Peyer's patch (tissue), 4 donors: ENCODE measurements at regions not wholly inside any gene's neighbourhood (a gene's known extent, or its start where the extent isn't known, plus 50 kb on each side); places are given as distances from the start of the nearest gene placed in this dataset.
A peak's percentile ranks its signal among the peaks of the same experiment; 100 is the strongest.

Experiments used
- DNase-seq, 3 donors: peaks; one replicate each; pipeline ENCODE4 v3.0.0-alpha.2; 2017 to 2019
- H3K27ac ChIP-seq, 4 donors: fragments of 200-600 bp; sonication (generic); one replicate each; pipeline ENCODE4 v1.5.1; 2016 to 2019
- H3K27me3 ChIP-seq, 2 donors: fragments of 200-600 bp; sonication (generic); one replicate each; pipeline ENCODE4 v1.5.1; 2019
- H3K36me3 ChIP-seq, 3 donors: fragments of 200-600 bp; sonication (generic); one replicate each; pipeline ENCODE4 v1.5.1; 2016 to 2019
- H3K4me1 ChIP-seq, 4 donors: fragments of 200-600 bp; sonication (generic); one replicate each; pipeline ENCODE4 v1.5.1; 2016 to 2019
- H3K4me3 ChIP-seq, 4 donors: fragments of 200-600 bp; sonication (generic); 1 replicate in 3 of 4; 2 replicates in 1 of 4; pipeline ENCODE4 v1.5.1; 2016 to 2019; ENCODE audit warnings: mild to moderate bottlenecking in 1 of 4
- H3K9me3 ChIP-seq, 4 donors: fragments of 200-600 bp; sonication (generic); one replicate each; pipeline ENCODE4 v1.5.1; 2016 to 2019; ENCODE audit warnings: mild to moderate bottlenecking in 1 of 4
- CTCF ChIP-seq, 6 experiments: fragments of 450-650 bp in 4 of 6; fragments of 200-600 bp in 2 of 6; sonication (generic) in 1 of 6; IDR thresholded peaks; one replicate each; pipeline ENCODE4 v1.5.1; 2017 to 2019; ENCODE audit warnings: antibody characterized with exemption in 6 of 6, mild to moderate bottlenecking in 3 of 6, moderate library complexity in 1 of 6
- POLR2A ChIP-seq, 2 donors: fragments of 450-650 bp; IDR thresholded peaks; one replicate each; pipeline ENCODE4 v1.5.1; 2017; ENCODE audit warnings: antibody characterized with exemption in 2 of 2, mild to moderate bottlenecking in 2 of 2, moderate library complexity in 2 of 2

GRCh38 chr1:87826681-87827251 lies 498.1 kb downstream of the LMO4 start:
- Histone ChIP-seq H3K36me3 (no peaks in the 10 kb centered on the region), H3K27ac (no peak overlapping the region), H3K27me3 (no peaks in the 10 kb centered on the region), H3K4me1 (no peaks in the 10 kb centered on the region), H3K9me3 (no peaks in the 10 kb centered on the region), H3K4me3 (no peak overlapping the region)
- no peak for TF ChIP-seq POLR2A (IDR thresholded peaks at IDR 0.05)
- TF ChIP-seq CTCF (IDR thresholded peaks at IDR 0.05) = no peak
- DNase-seq = peak in 2 of 3 donors; percentile 62 to 67

- DNase-seq = no peak
- TF ChIP-seq POLR2A (IDR thresholded peaks at IDR 0.05) (no peak), CTCF (IDR thresholded peaks at IDR 0.05) (no peak)
- Histone ChIP-seq H3K9me3 (no peaks in the 10 kb centered on the region), H3K27me3 (no peaks in the 10 kb centered on the region), H3K4me3 (no peak overlapping the region), H3K4me1 (no peaks in the 10 kb centered on the region), H3K27ac (no peak overlapping the region), H3K36me3 (no peaks in the 10 kb centered on the region)
Measured at GRCh38 chr1:87829360-87829759, 500.7 kb downstream of the LMO4 start.

GRCh38 chr1:87830432-87830978 lies 501.8 kb downstream of the LMO4 start:
- Histone ChIP-seq H3K9me3 (no peaks in the 10 kb centered on the region), H3K36me3 (no peaks in the 10 kb centered on the region), H3K27ac (no peak overlapping the region), H3K4me3 (no peak overlapping the region), H3K4me1 (no peaks in the 10 kb centered on the region), H3K27me3 (no peaks in the 10 kb centered on the region)
- no peak for DNase-seq
- TF ChIP-seq CTCF (IDR thresholded peaks at IDR 0.05) = no peak

- Histone ChIP-seq H3K36me3 (no peaks in the 10 kb centered on the region), H3K27ac (no peak overlapping the region), H3K4me1 (no peaks in the 10 kb centered on the region), H3K27me3 (no peaks in the 10 kb centered on the region), H3K9me3 (no peaks in the 10 kb centered on the region), H3K4me3 (no peak overlapping the region)
- DNase-seq = no peak
- TF ChIP-seq POLR2A (IDR thresholded peaks at IDR 0.05) = no peak
- TF ChIP-seq CTCF (IDR thresholded peaks at IDR 0.05) = no peak
Measured at GRCh38 chr1:87833166-87833565, 504.5 kb downstream of the LMO4 start.

GRCh38 chr1:87834151-87834550 lies 505.5 kb downstream of the LMO4 start:
- Histone ChIP-seq H3K9me3 (no peaks in the 10 kb centered on the region), H3K4me1 (no peaks in the 10 kb centered on the region), H3K4me3 (no peak overlapping the region), H3K36me3 (no peaks in the 10 kb centered on the region), H3K27me3 (no peaks in the 10 kb centered on the region), H3K27ac (no peak overlapping the region)
- TF ChIP-seq CTCF (IDR thresholded peaks at IDR 0.05) (no peak), POLR2A (IDR thresholded peaks at IDR 0.05) (no peak)
- DNase-seq = no peak

- H3K9me3 ChIP-seq = no peaks in the 10 kb centered on the region
- H3K27ac ChIP-seq = no peak overlapping the region
- no peak for DNase-seq
- no peak overlapping the region for H3K4me3 ChIP-seq
- H3K36me3 ChIP-seq = no peaks in the 10 kb centered on the region
- no peaks in the 10 kb centered on the region for H3K27me3 ChIP-seq
- no peaks in the 10 kb centered on the region for H3K4me1 ChIP-seq
- TF ChIP-seq CTCF (IDR thresholded peaks at IDR 0.05) (no peak), POLR2A (IDR thresholded peaks at IDR 0.05) (no peak)
Measured at GRCh38 chr1:87834941-87835340, 506.3 kb downstream of the LMO4 start.
